ENCODE measurements at regions not wholly inside any gene's neighbourhood (a gene's known extent, or its start where the extent isn't known, plus 50 kb on each side); places are given as distances from the start of the nearest gene placed in this dataset.

- TF ChIP-seq CTCF (IDR thresholded peaks at IDR 0.05): no peak
- TF ChIP-seq POLR2A (IDR thresholded peaks at IDR 0.05): no peak
These were observed 155.9 kb downstream of the BARHL2 start for GRCh38 chr1:90561103-90561783.
